Liver (tissue), 7 donors: ENCODE measurements at regions not wholly inside any gene's neighbourhood (a gene's known extent, or its start where the extent isn't known, plus 50 kb on each side); places are given as distances from the start of the nearest gene placed in this dataset.
A peak's percentile ranks its signal among the peaks of the same experiment; 100 is the strongest.

Experiments
- DNase-seq: peaks from one replicate; pipeline ENCODE4 v3.0.0-alpha.2; 2017; ENCODE audit warnings: low spot score
- H3K27ac ChIP-seq, 2 donors: one replicate each; pipeline ENCODE4 v1.7.0; 2013; ENCODE audit warnings: inconsistent platforms in 2 of 2, low read length in 2 of 2, control low read depth in 1 of 2, low read depth in 1 of 2, mild to moderate bottlenecking in 1 of 2
- H3K27me3 ChIP-seq, 4 donors: one replicate each; pipeline versions ENCODE4 v1.6.1 to v1.7.0; 2013; ENCODE audit warnings: low read length in 3 of 4, inconsistent platforms in 1 of 4, mild to moderate bottlenecking in 1 of 4, moderate library complexity in 1 of 4; ENCODE audit not compliant: control insufficient read depth in 4 of 4, insufficient read depth in 4 of 4
- H3K36me3 ChIP-seq, 4 donors: one replicate each; pipeline versions ENCODE4 v1.6.1 to v1.7.0; 2013; ENCODE audit warnings: low read length in 3 of 4, mild to moderate bottlenecking in 3 of 4, low read depth in 1 of 4, moderate library complexity in 1 of 4; ENCODE audit not compliant: control insufficient read depth in 4 of 4, insufficient read depth in 3 of 4
- H3K4me1 ChIP-seq, 4 donors: one replicate each; pipeline versions ENCODE4 v1.6.1 to v1.7.0; 2013; ENCODE audit warnings: low read length in 3 of 4, mild to moderate bottlenecking in 3 of 4, moderate library complexity in 1 of 4; ENCODE audit not compliant: control insufficient read depth in 4 of 4, insufficient read depth in 4 of 4
- H3K4me3 ChIP-seq, 3 donors: one replicate each; pipeline versions ENCODE4 v1.6.1 to v1.7.0; 2013; ENCODE audit warnings: low read length in 3 of 3, control low read depth in 1 of 3, low read depth in 1 of 3, mild to moderate bottlenecking in 1 of 3
- H3K9ac ChIP-seq, 2 donors: one replicate each; pipeline ENCODE4 v1.7.0; 2013; ENCODE audit warnings: low read length in 2 of 2, mild to moderate bottlenecking in 2 of 2, moderate library complexity in 2 of 2, control low read depth in 1 of 2, low read depth in 1 of 2
- H3K9me3 ChIP-seq, 4 donors: one replicate each; pipeline versions ENCODE4 v1.6.1 to v1.7.0; 2013; ENCODE audit warnings: low read length in 3 of 4; ENCODE audit not compliant: control insufficient read depth in 4 of 4
- EGR1 ChIP-seq, 2 donors: IDR thresholded peaks; 2 replicates each; pipeline ENCODE4 v1.6.1; 2016 to 2018; ENCODE audit warnings: antibody characterized with exemption in 2 of 2, low read depth in 2 of 2
- FOXA1 ChIP-seq: IDR thresholded peaks from 2 replicates; pipeline ENCODE4 v1.6.1; 2016; ENCODE audit warnings: antibody characterized with exemption
- FOXA2 ChIP-seq: IDR thresholded peaks from 2 replicates; pipeline ENCODE4 v1.6.1; 2016; ENCODE audit warnings: antibody characterized with exemption
- GABPA ChIP-seq, 2 donors: IDR thresholded peaks in 1 of 2; conservative IDR thresholded peaks in 1 of 2; 2 replicates each; pipeline ENCODE4 v1.6.1; 2016; ENCODE audit warnings: antibody characterized with exemption in 2 of 2, mild to moderate bottlenecking in 1 of 2, moderate library complexity in 1 of 2
- JUND ChIP-seq, 2 donors: IDR thresholded peaks; 2 replicates each; pipeline ENCODE4 v1.6.1; 2016; ENCODE audit warnings: antibody characterized with exemption in 2 of 2
- NR2F2 ChIP-seq: IDR thresholded peaks from 2 replicates; pipeline ENCODE4 v1.6.1; 2016; ENCODE audit warnings: antibody characterized with exemption
- RAD21 ChIP-seq, 2 donors: IDR thresholded peaks; 2 replicates each; pipeline ENCODE4 v1.6.1; 2016; ENCODE audit warnings: antibody characterized with exemption in 2 of 2, mild to moderate bottlenecking in 2 of 2
- RXRA ChIP-seq, 2 donors: IDR thresholded peaks; 2 replicates each; pipeline ENCODE4 v1.6.1; 2017 to 2018; ENCODE audit warnings: antibody characterized with exemption in 2 of 2, mild to moderate bottlenecking in 1 of 2
- WGBS: extraction: QIAGEN DNeasy Blood & Tissue Kit; methylation state at CpG from one replicate; pipeline ENCODE4 v1.1.7; 2013; 5-methylcytosine and 5-hydroxymethylcytosine counted together
- TF ChIP-seq, protein P1 (sequence below): IDR thresholded peaks from 2 replicates; pipeline ENCODE4 v1.6.1; 2016; ENCODE audit warnings: antibody characterized with exemption
- TF ChIP-seq, protein P2 (sequence below): IDR thresholded peaks from 2 replicates; pipeline ENCODE4 v1.6.1; 2016; ENCODE audit warnings: antibody characterized with exemption, mild to moderate bottlenecking
- TF ChIP-seq, protein P3 (sequence below): IDR thresholded peaks from 2 replicates; pipeline ENCODE4 v1.6.1; 2016; ENCODE audit warnings: antibody characterized with exemption
- TF ChIP-seq, protein P4 (sequence below): IDR thresholded peaks from 2 replicates; pipeline ENCODE4 v1.6.1; 2016; ENCODE audit warnings: antibody characterized with exemption
- donor health status: healthy.
- donor health status: healthy.
- donor health status: healthy.
- donor health status: healthy.

DNA sequence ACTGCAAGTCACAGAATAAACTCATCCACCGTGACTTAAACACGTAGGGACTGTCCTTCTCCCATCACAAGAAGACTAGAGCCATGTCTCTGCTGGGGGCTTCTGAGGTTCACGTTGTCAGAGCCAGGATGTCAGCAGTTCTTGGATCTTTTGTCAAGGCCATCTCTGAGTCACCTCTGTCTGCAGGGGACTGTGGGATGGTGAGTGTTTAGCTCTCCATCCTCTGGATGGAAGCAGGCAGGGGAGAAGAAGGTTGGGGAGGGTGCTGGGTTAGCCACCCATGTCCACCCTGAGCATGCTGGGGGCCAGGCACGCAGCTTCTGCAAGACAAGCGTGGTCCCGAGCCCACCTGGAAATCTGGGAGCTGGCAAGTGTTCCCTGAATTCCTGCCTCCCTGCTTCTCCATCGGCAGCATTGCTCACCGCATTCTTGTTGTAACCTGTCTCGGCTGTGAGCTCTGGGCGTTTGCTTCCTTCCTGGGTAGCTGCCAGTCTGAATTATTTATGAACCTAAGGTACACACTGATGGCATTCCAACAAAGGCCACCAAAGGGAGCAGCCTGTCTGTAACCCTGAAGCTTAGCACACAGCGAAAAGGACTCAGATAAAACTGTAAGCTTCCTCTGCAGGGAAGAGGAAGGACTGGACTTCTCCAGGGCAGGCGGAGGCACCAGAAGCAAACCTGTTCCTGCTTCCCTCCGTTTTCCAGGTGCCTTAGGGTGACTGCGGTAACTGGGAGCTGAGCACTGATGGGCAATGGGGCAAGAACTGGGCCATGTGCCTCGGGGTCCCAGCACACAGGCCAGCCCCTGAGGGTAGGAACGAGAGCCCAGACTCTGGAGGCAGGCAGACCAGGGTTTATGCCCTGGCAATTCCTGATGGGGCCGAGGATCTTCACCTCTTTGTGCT lies 88.6 kb downstream of the RIPK4 start:
- H3K27me3 ChIP-seq = no peaks in the 10 kb centered on the region
- WGBS = 62% methylated on average over 17 of the region's 17 CpGs
- TF ChIP-seq RAD21 (IDR thresholded peaks at IDR 0.05) (peak in 1 of 2 donors; percentile 13), GABPA (IDR thresholded peaks at IDR 0.05 in 1 of 2, conservative IDR thresholded peaks at IDR 0.05 in 1 of 2) (no peak)
- peaks cover 0 to 6% (median 2%) of the 10 kb centered on the region in 4 donors for H3K4me1 ChIP-seq
- no peak overlapping the region for H3K4me3 ChIP-seq
- no peaks in the 10 kb centered on the region for H3K36me3 ChIP-seq
- DNase-seq = no peak
- no peak overlapping the region for H3K9ac ChIP-seq
- H3K9me3 ChIP-seq = no peaks in the 10 kb centered on the region
- H3K27ac ChIP-seq = peak overlapping the region; percentile 18 to 56

DNA sequence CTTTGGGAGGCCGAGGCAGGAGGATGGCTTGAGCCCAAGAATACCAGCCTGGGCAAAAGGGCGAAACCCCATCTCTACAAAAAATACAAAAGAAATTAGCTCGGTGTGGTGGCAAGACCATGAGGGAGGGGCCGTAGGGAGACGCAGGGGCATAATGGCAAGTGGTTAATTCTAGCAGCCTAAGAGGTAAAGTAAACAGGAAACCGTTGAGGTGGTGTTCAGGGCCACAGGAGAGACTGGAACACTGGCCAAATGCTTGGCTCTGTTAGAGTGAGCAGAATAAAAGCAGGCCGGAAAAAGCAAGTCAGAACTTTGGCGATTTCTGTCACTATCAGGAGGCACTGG lies 89.2 kb downstream of the RIPK4 start:
- H3K9ac ChIP-seq = no peak overlapping the region
- TF ChIP-seq FOXA2 (no peak), FOXA1 (no peak), JUND (IDR thresholded peaks at IDR 0.05) (no peak), EGR1 (IDR thresholded peaks at IDR 0.05; ENCODE audit: low read depth in 2 of 2) (no peak), RXRA (IDR thresholded peaks at IDR 0.05) (no peak), NR2F2 (no peak)
- TF ChIP-seq, protein P1, sequence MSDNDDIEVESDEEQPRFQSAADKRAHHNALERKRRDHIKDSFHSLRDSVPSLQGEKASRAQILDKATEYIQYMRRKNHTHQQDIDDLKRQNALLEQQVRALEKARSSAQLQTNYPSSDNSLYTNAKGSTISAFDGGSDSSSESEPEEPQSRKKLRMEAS = no peak
- TF ChIP-seq, protein P2, sequence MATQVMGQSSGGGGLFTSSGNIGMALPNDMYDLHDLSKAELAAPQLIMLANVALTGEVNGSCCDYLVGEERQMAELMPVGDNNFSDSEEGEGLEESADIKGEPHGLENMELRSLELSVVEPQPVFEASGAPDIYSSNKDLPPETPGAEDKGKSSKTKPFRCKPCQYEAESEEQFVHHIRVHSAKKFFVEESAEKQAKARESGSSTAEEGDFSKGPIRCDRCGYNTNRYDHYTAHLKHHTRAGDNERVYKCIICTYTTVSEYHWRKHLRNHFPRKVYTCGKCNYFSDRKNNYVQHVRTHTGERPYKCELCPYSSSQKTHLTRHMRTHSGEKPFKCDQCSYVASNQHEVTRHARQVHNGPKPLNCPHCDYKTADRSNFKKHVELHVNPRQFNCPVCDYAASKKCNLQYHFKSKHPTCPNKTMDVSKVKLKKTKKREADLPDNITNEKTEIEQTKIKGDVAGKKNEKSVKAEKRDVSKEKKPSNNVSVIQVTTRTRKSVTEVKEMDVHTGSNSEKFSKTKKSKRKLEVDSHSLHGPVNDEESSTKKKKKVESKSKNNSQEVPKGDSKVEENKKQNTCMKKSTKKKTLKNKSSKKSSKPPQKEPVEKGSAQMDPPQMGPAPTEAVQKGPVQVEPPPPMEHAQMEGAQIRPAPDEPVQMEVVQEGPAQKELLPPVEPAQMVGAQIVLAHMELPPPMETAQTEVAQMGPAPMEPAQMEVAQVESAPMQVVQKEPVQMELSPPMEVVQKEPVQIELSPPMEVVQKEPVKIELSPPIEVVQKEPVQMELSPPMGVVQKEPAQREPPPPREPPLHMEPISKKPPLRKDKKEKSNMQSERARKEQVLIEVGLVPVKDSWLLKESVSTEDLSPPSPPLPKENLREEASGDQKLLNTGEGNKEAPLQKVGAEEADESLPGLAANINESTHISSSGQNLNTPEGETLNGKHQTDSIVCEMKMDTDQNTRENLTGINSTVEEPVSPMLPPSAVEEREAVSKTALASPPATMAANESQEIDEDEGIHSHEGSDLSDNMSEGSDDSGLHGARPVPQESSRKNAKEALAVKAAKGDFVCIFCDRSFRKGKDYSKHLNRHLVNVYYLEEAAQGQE = no peak
- TF ChIP-seq, protein P3, sequence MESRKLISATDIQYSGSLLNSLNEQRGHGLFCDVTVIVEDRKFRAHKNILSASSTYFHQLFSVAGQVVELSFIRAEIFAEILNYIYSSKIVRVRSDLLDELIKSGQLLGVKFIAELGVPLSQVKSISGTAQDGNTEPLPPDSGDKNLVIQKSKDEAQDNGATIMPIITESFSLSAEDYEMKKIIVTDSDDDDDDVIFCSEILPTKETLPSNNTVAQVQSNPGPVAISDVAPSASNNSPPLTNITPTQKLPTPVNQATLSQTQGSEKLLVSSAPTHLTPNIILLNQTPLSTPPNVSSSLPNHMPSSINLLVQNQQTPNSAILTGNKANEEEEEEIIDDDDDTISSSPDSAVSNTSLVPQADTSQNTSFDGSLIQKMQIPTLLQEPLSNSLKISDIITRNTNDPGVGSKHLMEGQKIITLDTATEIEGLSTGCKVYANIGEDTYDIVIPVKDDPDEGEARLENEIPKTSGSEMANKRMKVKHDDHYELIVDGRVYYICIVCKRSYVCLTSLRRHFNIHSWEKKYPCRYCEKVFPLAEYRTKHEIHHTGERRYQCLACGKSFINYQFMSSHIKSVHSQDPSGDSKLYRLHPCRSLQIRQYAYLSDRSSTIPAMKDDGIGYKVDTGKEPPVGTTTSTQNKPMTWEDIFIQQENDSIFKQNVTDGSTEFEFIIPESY = no peak
- TF ChIP-seq, protein P4, sequence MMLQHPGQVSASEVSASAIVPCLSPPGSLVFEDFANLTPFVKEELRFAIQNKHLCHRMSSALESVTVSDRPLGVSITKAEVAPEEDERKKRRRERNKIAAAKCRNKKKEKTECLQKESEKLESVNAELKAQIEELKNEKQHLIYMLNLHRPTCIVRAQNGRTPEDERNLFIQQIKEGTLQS = no peak
- WGBS = 71% methylated on average over 8 of the region's 8 CpGs
- DNase-seq = no peak
- no peaks in the 10 kb centered on the region for H3K9me3 ChIP-seq
- H3K4me1 ChIP-seq = peaks cover 0 to 6% (median 2%) of the 10 kb centered on the region in 4 donors
- H3K27ac ChIP-seq = peak overlapping the region; percentile 18 to 36
- H3K4me3 ChIP-seq = no peak overlapping the region
- no peaks in the 10 kb centered on the region for H3K36me3 ChIP-seq
- H3K27me3 ChIP-seq = no peaks in the 10 kb centered on the region
